Activated T-cell treated with anti-CD3 and anti-CD28 coated beads for 24 hours (primary cell): ENCODE measurements at regions not wholly inside any gene's neighbourhood (a gene's known extent, or its start where the extent isn't known, plus 50 kb on each side); places are given as distances from the start of the nearest gene placed in this dataset.
"Not testable (repeated sequence)": the region's sequence is repeated elsewhere in the genome, so short reads cannot be mapped to it uniquely, and the experiment has no call there.

ENCODE experiments used
- DNase-seq: peaks from one replicate; pipeline ENCODE4 v3.0.0-alpha.2; 2020; ENCODE audit warnings: low read depth

DNA sequence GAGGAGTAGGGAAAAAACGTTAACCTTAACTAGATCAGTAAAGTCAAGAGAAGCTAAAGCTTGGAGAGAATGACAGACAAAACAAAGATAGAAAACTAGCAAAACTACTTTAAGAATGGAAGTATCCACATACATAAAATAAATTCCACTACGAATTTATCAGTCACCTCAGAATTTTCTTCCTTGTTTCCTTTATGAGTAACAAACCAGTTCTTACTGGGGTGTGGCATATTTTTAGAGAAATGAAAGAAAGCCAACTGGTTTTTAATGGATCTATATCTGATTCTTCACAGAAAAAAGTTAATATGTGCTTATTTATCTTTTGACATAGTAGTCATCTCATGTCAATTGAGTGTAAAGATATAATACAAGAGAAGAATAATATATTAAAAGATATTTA, 2033.7 kb upstream of the CELF4 start:
- no peak for DNase-seq

DNA sequence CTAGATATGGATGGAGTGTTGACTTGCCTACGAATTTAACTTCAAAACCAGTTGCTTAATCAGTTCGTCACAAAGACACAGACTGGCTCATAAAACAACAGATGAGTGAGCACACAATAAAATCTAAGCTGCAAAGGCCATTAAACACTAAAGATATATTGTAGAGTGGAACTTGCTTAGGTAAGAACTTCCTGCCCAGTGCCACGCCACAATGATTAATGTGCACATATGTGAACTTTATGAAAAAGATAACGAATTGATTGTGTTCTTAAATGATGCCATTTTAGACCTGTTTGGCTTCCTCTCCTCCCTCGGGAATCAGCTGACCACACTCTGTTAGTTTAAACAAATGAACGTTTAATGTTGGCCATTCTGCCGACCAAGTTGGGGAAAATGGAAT, 2031.3 kb upstream of the CELF4 start:
- no peak for DNase-seq

DNA sequence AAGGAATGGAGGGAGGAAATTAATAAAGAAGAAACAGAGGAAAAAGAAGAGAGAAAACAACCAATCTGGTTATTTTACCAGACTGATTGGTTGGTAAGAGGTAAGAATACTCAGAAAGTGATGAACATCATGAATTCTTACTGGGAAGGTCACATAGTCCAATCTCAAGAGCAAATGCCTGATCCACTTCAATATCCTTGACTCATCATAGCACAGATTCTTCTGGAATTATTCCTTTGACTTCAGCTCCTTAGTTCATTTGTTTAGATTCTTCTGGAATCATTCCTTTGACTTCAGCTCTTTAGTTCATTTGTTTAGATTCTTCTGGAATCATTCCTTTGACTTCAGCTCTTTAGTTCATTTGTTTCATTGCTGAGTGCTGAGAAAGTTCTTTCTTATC, 2030.6 kb upstream of the CELF4 start:
- no peak for DNase-seq

DNA sequence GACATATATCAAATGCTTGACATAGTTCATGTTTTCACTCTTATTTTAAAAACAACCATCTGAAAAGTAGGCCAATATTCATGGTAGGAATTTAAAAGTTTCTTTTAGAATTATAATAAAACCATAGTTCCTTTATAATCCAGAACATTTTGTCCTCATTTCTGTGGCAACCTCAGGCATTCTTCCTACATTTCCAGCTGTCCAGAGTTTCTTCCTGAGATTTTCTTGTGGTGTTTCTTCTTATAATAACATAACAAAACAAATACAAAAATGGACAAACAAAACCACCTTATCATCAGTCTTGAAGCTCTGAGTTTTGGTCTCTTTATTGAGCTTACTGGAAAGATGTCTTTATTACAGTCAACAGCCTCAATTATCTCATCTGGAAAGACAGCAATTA, 2028.6 kb upstream of the CELF4 start:
- DNase-seq = no peak

DNA sequence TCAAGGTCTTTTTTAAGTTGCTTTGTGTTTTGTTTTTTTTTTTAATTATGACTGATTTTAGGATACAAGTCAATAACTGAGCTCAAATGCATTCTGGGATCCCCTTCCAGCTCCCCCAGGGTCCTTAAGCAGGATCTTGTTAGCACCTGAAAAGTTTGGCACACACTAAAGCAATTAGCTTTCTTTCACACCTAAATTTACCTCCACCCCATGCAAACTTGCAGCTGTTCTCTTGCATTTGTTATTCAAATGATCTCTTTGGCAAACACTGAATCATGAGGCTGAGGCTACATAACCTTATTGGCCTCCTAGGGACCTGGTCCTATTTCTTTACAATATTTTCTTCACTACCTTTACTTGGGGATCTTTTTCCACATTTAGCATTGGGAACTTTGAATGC, 2026.1 kb upstream of the CELF4 start:
- no peak for DNase-seq

DNA sequence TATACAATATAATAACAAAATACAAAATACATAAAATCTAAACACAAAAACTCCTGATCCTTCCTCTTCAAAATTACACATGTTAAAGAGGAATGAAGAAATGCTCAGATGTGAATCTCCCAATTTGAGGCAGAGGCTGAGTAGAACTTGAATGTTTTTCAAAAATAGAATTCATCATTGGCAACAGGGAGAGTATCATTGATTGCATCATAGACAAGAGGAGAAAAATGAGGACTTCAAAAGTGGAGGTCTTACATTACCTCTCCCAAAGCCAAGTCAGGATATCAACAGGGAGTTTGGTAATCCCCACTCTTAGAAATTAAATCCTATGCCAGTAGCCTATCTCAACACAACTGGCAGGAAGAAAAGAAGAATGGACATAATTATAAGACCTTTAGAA, 2023.9 kb upstream of the CELF4 start:
- no peak for DNase-seq

DNA sequence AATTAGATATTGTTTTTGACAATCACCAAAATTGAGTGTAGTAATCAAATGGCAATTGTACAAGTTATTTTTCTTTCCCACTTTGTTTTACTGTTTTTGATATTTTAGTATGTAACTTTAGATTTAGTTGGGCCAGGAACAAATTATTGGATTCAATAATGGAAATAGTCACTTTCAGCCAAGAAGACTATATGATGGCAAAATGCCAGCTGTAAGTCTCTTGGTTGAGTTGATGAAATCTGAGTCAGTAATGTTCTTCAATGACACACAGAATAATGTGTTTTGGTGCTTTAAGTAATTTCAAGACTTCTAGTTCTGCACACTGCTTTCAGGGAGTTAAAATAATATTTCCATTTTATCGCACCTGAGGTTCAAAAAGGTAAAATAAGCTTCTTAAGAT, 2022.0 kb upstream of the CELF4 start:
- DNase-seq = no peak

DNA sequence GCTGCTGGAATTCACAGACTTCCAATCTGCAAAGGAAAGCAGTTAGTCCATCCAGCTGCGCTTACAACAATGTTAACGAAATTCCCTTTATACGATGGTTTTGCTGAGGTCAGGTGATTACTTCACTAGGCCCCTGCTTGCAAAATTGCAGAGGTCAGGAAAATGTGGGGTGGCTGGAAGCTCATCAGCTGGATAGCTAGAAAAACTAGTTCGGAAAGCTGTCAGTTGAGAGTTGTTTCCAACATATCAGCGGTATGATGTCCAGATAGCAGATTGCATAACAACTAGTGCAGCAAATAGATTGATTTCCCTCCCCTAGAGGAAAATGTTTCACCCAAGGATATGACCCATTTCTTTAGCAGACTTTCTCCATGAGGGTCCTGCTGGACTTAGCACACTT, 2021.1 kb upstream of the CELF4 start:
- no peak for DNase-seq

DNA sequence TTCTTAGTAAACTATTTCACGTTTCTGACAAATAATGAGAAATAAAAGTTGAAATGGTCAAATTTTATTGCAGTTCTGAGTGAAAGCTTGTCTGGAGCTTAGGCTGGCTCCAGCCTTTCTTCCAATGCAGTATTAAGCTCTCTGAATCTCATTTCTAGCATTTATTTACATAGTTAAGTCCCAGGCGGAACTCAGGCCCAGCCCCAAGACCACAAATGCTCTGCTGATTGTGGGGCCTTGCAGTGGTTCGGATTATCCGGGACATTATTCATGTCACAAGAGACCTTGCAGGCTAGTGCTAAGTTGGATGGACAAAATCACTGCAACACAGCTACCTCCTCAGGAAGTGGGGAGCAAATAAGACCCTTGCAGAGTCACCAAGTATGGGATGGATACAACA, 2009.3 kb upstream of the CELF4 start:
- no peak for DNase-seq

DNA sequence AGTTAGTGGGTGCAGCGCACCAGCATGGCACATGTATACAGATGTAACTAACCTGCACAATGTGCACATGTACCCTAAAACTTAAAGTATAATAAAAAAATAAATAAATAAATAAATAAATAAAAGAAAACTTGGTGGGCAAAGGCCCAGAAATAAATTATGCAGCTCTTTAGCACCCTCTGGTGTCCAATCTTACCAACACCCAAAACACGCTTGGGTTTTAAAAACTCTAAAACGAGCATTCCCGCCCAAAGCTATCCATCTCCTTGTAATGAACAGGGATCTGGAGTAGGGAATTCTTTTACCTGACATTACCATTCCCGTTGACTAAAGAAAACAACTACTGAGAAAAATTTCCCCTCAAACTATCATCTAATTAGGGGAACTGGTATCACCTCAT, 2005.9 kb upstream of the CELF4 start:
- DNase-seq = no peak

DNA sequence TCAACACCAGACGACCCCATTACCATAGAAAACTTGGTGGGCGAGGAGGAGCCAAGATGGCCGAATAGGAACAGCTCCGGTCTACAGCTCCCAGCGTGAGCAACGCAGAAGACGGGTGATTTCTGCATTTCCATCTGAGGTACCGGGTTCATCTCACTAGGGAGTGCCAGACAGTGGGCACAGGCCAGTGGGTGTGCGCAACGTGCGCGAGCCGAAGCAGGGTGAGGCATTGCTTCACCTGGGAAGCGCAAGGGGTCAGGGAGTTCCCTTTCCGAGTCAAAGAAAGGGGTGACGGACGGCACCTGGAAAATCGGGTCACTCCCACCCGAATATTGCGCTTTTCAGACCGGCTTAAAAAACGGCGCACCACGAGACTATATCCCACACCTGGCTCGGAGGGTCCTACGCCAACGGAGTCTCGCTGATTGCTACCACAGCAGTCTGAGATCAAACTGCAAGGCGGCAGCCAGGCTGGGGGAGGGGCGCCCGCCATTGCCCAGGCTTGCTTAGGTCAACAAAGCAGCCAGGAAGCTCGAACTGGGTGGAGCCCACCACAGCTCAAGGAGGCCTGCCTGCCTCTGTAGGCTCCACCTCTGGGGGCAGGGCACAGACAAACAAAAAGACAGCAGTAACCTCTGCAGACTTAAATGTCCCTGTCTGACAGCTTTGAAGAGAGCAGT, 2000.1 kb upstream of the CELF4 start:
- DNase-seq = not testable (repeated sequence)

DNA sequence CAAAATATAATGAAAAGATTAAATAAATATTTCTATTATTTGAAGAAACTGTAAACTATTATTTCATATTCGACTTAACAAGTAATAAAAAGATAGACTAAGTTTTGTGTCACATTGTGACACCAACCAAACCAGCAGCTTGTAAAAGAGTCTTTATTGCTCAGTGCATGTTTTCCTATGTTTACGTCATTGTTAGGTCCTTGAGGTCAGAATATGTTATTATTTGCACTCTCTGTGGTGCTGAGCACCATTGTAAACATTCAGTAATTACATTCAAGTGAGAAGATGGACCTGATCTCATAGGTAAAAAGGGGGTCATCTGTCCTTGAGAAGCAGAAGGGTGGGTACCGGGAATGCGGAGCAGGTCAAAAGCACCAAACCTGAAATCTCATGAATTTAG, 1999.1 kb upstream of the CELF4 start:
- no peak for DNase-seq

DNA sequence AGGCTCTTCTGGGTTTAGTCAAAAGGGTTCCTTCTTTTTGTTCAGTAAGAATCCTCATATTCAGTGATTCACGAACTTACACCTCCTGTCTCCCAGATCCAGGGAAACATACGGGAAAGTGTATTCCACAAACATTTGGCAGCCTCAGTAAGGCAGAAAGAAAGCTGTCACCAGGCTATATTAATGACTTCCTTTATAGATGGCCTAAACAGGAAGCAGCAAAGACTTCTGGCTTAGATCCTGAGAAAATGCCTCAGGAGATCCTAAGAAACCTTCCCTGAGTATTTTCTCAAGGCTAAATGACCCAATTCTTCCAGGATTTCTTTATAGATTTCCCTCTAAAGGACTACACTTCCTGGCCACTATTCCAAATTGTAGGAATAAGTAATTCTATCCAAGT, 1995.5 kb upstream of the CELF4 start:
- no peak for DNase-seq

DNA sequence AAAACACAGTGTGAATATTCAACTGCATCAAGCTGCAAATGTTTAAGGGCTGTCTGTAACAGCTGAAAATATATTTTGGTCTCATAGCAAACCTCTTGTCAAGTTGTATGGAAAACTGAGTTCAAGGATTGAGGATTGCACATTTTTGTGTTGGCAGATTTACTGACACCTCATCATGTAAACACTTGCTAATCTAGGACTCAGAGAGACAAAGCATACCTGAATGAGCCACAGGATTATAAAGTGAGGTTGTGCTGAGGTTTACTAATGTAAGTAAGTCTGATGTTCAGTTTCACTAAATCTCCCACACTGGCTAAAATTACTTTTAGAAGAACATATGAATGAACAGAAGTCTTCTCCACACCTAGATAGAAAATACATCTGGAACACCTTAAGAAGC, 1993.1 kb upstream of the CELF4 start:
- no peak for DNase-seq

DNA sequence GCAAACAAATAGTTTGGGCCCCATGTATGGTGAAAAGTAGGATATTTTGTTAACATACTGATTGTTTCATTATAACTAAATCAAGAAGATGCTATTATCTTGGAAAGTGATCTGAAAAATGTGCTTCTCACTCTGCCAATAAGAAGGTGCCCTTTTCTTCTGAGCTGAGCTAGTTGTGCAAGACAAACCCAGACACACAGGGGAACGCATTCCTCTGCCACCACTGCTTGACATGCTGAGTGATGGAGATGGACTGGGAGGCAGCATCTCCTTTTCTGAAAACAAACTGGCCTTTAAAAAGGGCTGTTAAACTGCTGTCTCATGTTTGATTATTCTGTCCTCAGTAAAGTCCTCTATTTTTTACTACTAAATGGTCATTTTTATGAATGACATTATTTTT, 1989.9 kb upstream of the CELF4 start:
- DNase-seq = no peak

DNA sequence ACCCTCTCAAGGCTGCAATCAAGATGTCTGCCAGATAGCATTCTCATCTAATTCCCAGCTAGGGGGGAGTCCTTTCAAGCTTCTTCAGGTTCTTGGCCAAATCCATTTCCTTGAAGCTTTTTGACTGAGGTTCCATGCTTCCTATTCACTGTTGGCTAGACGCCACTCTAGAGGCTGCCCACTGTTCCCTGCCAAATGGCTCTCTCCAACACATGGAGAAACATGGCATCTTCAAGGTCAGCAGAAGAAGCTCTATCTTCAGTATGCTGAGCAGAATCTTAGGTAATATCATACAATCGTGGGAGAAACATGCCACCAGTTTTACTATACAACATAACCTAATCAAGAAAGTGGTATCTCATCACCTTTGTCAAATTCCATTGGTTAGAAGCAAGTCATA, 1985.1 kb upstream of the CELF4 start:
- no peak for DNase-seq

DNA sequence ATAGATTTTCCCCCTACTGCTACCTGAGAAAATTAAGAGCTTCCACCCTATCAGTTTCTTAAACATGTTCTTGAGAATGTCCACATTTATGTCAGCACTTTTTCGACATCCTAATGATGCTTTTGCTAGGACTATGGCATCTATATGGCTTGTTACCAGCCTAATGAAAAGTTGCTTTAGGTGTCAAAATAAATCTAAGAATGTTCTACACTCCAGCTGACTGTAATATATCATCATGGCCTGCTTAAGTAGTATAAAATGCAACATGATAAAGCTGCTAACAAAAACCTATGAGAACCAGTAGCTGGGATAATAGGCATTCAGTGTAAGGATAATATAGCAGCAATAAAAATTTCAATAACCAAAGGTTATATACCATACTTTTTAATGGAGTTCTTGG, 1983.5 kb upstream of the CELF4 start:
- no peak for DNase-seq

DNA sequence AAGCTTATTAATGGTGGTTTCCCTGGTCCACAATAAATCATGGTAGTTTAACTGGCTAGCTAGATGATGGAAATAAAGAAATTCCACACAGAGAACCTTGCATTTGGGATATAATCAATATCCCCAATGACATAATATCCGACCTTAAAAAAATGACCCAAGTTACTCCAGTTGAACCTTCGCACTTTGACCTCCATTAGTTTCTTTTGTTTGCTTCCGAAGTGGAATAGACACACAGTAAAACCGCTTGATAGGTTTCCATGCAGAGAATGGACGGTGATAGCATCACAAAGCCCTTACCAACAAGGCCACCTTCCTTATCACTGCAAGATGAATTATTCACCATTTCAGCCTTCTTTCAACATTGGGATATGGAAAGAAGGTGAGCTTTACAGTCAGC, 1966.1 kb upstream of the CELF4 start:
- no peak for DNase-seq

DNA sequence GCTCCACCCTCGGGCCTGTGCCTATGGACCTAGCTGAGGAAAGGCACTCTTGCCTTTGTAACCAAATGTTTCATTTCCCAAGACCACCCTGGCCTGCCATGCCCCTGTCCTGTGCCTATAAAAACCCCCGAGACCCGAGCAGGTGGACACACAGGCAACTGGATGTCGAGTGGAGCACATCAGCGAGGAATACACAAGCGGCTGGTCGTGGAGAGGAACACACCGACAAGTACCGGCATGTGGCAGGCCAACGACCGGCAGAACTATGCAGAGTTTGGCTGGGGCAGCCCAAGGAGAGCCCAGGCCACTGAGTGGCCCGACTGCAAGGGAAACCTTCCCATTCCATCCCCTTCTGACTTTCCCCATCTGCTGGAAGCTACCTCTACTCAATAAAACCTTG, 1963.8 kb upstream of the CELF4 start:
- DNase-seq = no peak

DNA sequence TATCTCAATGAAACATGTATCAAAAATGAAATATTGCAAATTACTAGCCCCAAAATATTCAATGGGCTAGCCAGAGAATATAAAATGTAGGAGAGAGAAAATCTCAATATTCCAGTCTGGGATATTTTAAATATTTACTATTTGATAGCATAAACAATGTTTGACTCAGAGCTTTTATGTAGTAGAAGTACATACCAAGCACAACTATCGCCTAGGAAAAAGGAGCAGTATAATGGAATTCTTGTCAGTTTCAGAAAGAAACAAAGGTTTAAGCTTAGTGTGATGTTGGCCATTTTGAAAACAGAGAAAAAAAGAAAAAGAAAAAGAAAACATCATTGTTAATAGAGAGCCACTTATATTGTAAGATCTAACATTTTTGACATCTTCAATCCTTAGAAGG, 1961.9 kb upstream of the CELF4 start:
- no peak for DNase-seq

DNA sequence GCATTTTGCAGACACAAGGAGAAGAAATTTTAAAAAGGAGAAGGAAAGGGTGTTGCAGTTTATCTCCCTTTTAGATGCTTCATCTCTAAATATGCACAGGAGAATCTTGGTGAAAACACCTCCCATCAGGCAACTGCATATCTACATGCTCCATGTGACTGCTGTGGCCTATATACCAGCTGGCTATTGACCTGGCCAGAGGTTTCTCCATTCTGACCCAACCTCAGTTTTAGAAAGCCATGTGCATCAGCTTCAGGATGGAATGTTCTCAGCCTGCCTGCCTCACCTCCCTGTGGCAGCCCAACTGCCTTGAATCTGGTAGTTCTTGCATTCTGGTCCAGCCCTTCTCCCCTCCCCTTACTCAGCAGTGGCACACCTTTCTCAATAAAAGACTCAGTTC, 1958.8 kb upstream of the CELF4 start:
- no peak for DNase-seq

DNA sequence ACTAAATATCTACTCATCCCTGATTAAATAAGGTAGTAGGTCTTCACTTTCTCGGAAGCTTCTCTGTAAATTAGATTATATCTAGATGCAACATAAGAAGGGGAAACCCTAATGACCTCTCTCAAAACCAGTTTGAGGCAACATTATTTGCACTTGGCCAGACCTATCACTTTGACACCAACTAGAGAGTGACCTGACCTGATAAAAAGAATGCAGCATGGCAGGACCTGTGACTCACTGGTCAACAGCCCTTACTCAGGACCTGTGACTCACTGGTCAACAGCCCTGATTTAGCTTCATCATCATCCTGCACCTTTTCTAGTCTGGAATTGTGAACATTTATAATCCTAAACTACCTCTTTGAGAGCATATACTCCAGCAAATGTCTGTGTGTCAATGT, 1957.7 kb upstream of the CELF4 start:
- no peak for DNase-seq

DNA sequence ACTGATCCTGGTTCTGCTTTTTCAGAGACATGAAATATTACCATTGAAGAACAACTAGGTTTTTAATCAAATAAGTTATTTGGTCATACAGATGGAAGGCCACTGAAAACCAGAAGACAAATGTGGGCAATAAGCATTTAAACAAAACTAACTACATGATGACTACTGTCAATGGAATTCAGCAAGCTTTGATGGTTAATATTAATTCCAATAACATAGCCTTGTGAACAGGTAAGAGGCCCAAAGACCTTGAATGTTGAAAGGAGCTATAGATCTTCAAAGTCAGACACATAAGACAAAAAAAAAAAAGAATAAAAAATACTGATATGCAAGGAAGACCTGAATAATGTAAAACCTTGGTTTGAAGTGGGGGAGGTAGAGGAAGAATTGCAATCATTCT, 1955.6 kb upstream of the CELF4 start:
- no peak for DNase-seq

DNA sequence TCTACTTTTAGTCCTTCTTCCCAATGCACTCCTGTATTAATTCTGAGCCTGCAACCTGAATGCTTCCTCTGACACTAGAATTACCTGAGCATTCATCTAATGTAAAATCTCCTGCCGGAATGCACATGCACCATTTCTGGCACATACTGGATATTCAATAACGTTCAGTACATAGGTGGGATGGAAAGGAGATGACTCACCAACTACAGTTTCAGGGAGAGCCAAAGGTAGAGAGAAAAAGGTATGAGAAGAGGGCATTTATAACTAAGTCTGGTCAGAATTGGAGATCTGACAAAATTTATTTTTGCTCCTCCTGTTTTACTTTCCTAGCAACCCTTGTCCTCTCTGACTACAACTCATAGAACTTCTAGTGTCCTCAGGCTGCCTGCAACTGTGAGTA, 1954.1 kb upstream of the CELF4 start:
- no peak for DNase-seq

DNA sequence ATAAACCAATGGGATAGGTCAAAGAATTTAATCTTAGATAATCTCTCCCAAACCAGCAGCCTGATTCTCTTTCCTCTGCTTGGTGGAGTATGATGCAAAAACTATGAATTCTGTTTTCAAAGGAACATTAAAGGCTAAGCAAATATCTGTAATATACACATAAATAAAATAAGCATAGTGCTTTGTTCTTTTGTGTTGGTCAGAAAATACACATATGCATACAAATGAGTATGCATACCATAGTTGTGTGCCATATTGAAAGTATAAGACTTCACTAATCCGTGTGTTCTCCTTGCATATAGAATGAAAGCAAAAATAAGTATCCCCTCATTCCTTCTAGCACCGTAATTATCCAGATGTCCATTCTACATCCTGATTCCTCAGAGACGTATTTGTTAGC, 1949.7 kb upstream of the CELF4 start:
- no peak for DNase-seq
